Lower lobe of right lung (tissue), 2 donors: ENCODE measurements at regions not wholly inside any gene's neighbourhood (a gene's known extent, or its start where the extent isn't known, plus 50 kb on each side); places are given as distances from the start of the nearest gene placed in this dataset.

Source experiments
- ATAC-seq, 2 donors: fragments of 200-7000 bp; cut with Tn5 transposase; one replicate each; pipeline ENCODE4 v1.9.1; 2020 to 2022; ENCODE audit warnings: mild to moderate bottlenecking in 2 of 2, moderate library complexity in 2 of 2
- DNase-seq: peaks from one replicate; pipeline ENCODE4 v3.0.0-alpha.2; 2020
- H3K27ac ChIP-seq: fragments of 200-600 bp; one replicate; pipeline ENCODE4 v1.8.0; 2022
- H3K27me3 ChIP-seq: fragments of 200-600 bp; one replicate; pipeline ENCODE4 v1.8.0; 2022; ENCODE audit warnings: low read depth
- H3K36me3 ChIP-seq: fragments of 200-600 bp; one replicate; pipeline ENCODE4 v1.8.0; 2022; ENCODE audit warnings: mild to moderate bottlenecking
- H3K4me1 ChIP-seq: fragments of 200-600 bp; one replicate; pipeline ENCODE4 v1.8.0; 2022
- H3K4me3 ChIP-seq: fragments of 200-600 bp; one replicate; pipeline ENCODE4 v1.8.0; 2022; ENCODE audit warnings: mild to moderate bottlenecking
- H3K9me3 ChIP-seq: fragments of 200-600 bp; one replicate; pipeline ENCODE4 v1.8.0; 2022
- CTCF ChIP-seq: fragments of 200-600 bp; IDR thresholded peaks from one replicate; pipeline ENCODE4 v1.8.0; 2022; ENCODE audit warnings: antibody characterized with exemption, mild to moderate bottlenecking
- intact Hi-C: fragments of 100-400 bp; cut with DNase I; formaldehyde crosslinking; loops from one replicate; pipeline ENCODE4 v1.11.0; 2022
- donor health status: DM: no; HTN: yes; CAD: no; lungs with severe emphysema.

GRCh38 chr6:84860509-84860908 lies 96.1 kb upstream of the TBX18 start:
- H3K4me1 ChIP-seq = no peaks in the 10 kb centered on the region
- ATAC-seq = no peak

GRCh38 chr6:84854811-84855400 lies 90.5 kb upstream of the TBX18 start:
- no peaks in the 10 kb centered on the region for H3K9me3 ChIP-seq
- TF ChIP-seq CTCF = no peak
- ATAC-seq = no peak
- H3K4me3 ChIP-seq = no peak overlapping the region
- no peaks in the 10 kb centered on the region for H3K27me3 ChIP-seq
- H3K27ac ChIP-seq = no peak overlapping the region
- H3K36me3 ChIP-seq = no peaks in the 10 kb centered on the region
- DNase-seq = no peak
- no peaks in the 10 kb centered on the region for H3K4me1 ChIP-seq
- intact Hi-C loops = no loop called here

More at GRCh38 chr6:84860509-84860908, 96.1 kb upstream of the TBX18 start:
- no peak for TF ChIP-seq CTCF
- Histone ChIP-seq H3K27ac (no peak overlapping the region), H3K4me3 (no peak overlapping the region), H3K27me3 (no peaks in the 10 kb centered on the region), H3K36me3 (no peaks in the 10 kb centered on the region), H3K9me3 (no peaks in the 10 kb centered on the region)
- intact Hi-C loops = no loop called here
- no peak for DNase-seq

GRCh38 chr6:84853901-84854300 lies 89.5 kb upstream of the TBX18 start:
- no peak for ATAC-seq
- Histone ChIP-seq H3K27me3 (no peaks in the 10 kb centered on the region), H3K4me3 (no peak overlapping the region), H3K36me3 (no peaks in the 10 kb centered on the region), H3K27ac (no peak overlapping the region), H3K9me3 (no peaks in the 10 kb centered on the region), H3K4me1 (no peaks in the 10 kb centered on the region)
- TF ChIP-seq CTCF = no peak
- no peak for DNase-seq
- intact Hi-C loops = no loop called here

GRCh38 chr6:84848960-84849359 lies 84.6 kb upstream of the TBX18 start:
- Histone ChIP-seq H3K9me3 (no peaks in the 10 kb centered on the region), H3K27me3 (no peaks in the 10 kb centered on the region), H3K27ac (no peak overlapping the region), H3K4me3 (no peak overlapping the region), H3K4me1 (no peaks in the 10 kb centered on the region), H3K36me3 (no peaks in the 10 kb centered on the region)
- TF ChIP-seq CTCF = no peak
- intact Hi-C loops = no loop called here
- DNase-seq (no peak), ATAC-seq (no peak)

- DNase-seq = no peak
- no peak overlapping the region for H3K4me3 ChIP-seq
- no peaks in the 10 kb centered on the region for H3K4me1 ChIP-seq
- H3K36me3 ChIP-seq = no peaks in the 10 kb centered on the region
- no peaks in the 10 kb centered on the region for H3K27me3 ChIP-seq
- H3K27ac ChIP-seq = no peak overlapping the region
- no peaks in the 10 kb centered on the region for H3K9me3 ChIP-seq
- no peak for ATAC-seq
- TF ChIP-seq CTCF = no peak
- intact Hi-C loops = no loop called here
Observed at GRCh38 chr6:84847390-84848160, 83.2 kb upstream of the TBX18 start.
